ENCODE measurements at regions not wholly inside any gene's neighbourhood (a gene's known extent, or its start where the extent isn't known, plus 50 kb on each side); places are given as distances from the start of the nearest gene placed in this dataset.

DNA sequence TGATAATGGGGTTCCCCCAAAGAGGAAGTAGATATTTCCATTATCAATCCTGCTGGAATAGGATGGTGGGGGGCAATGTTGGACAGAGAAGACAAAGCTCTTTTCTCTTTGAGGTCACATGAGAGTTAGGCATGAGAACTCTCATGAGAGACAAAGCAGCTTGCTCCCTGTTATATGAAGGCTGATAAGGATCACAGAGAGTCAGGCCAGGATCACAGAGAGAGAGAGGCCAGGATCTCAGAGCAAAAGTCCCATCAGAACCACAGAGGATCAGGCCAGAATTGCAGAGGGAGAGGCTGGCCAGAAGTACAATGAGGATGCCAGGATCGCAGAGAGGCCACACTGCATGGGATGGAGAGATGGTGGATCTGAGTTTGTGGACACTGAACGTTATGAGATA lies 457.1 kb downstream of the LPIN1 start:
- no peak for DNase-seq (ENCODE audit: low read depth, low spot score)

DNA sequence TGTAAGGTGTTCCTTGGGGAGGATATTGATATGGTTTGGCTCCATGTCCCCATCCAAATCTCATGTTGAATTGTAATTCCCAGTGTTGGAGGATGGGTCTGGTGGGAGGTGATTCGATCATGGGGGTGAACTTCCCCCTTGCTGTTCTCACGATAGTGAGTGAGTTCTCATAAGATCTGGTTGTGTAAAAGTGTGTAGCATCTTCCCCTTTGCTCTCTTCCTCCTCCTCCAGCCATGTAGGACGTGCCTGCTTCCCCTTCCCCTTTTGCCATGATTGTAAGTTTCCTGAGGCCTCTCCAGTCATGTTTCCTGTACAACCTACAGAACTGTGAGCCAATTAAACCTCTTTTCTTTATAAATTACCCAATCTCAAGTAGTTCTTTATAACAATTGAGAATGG lies 458.7 kb downstream of the LPIN1 start:
- no peak for DNase-seq (ENCODE audit: low read depth, low spot score)

DNA sequence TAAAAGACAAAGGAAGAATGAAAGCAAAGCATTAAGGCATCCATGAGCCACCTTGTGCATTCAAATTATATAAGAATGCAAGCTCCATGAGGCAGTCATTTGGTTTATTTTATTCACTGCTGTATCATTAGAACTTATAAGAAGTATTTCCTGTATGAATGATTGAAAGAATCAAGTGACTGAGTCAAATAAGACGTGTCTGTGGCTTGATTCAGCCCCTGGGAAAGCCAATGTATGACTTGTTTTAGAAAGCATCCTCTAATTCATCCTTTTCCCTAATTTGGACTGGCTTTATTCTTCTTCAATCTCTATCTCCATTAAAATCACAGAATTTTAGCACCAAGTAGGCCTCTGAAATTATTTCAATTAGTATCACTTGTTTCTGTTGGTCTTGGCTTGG lies 461.1 kb downstream of the LPIN1 start:
- DNase-seq (ENCODE audit: low read depth, low spot score), result no peak

DNA sequence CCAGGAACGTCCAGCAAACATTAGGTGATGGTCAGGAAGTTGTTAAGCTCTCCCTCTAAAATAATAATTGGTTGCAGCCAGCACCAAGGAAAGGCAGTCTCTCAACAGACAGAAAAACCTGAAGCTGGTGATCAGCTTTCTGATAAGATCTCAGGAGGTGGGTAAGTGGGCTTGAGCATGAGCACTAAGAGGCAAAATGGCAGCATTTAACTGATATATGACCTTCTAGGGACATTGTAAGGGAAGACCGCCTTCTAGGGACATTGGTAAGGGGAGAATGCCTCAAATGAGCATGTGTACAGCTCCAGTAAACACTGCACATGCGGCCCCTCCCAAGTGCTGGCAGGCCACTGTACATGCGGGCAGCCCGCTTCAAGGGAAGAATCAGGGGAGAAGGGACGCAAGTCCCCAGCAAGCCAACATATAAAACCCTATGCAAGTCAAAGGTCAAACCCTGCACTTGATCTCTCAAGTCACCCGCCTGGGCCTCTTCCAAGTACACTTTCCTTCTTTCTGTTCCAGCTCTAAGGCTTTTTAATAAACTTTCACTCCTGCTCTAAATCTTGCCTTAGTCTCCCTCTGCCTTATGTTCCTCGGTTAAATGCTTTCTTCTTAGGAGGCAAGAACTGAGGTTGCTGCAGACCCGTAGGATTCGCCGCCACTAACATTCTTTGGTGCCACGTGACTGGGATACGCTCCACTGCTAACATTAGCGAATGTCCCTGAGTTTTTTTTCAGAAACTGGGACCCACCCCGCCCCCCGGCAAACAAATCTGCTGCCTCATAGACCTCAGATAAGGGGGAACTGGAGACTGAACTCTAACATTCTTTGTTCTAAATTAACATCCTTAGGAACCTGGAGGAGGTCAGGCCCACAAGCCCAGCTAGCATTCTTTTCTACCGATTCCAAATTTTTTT lies 463.8 kb downstream of the LPIN1 start:
- DNase-seq (ENCODE audit: low read depth, low spot score), result no peak

DNA sequence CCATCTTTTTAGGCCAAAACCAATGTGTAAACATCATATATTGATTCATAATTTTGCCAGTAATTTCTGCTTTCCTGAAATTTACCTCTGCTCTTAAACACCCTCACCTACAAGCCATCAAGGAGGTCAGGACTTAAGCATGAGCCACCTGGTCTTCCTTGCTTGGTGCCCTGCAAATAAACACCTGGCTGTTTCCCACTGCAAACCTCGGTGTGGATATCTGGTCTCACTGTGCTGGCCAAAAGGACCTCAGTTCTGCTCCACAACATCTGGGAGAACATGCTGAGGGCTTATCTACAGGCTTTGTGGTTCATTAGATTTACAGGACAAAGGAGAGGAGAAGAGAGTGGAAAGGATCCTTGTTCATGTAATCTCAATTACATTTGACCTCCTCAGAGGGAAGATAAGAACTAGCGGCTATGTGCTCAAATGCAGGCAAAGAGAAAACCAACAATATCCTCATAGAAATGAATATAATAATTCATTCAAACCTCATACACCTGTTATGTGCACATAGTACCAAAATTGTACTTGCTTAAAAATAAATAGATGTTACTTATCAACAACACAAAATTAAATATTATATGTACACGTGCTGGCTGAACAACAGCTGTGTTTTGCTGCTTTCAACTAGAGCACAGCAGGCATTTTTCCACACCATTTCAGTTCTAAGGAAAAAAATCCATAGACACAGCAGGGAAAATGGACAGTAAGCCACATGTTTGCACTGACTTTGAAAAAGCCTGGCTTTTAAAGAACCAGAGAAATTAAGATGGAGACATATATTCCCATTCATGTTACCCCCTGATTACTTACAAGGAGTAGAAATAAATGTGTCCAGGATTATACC lies 465.1 kb downstream of the LPIN1 start:
- DNase-seq (ENCODE audit: low read depth, low spot score), result no peak

DNA sequence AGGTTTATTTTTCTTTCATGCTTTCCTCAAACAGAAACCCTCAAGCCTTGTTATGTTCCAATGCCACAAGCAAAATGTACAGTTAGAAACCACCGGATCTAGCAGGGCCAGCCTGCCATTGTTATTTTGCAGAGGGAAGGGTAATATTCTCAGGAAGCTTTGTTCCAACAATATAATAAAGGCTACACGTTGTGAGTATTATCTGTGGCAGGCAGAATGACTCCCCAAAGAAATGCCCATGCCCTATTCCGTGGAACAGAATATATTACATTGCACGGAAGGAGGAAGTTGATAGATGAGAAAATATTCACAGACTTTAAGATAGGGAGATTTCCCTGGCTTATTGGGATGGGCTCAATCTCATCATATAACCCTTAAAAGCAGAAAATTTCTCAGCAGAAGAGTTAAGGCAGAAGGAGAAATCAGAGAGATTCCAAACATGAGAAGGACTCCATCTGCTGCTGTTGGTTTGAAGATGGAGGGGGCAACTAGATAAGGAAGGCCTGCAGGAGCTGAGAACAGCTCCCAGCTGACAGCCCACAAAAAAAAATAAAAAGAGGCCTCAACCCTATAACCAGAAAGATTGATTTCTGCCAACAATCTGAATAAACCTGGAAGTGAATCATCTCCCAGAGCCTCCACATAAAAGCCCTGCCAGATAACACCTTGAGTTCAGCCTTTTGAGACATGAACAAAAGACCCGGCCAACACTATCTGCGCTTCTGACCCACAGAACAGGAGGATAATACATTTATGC lies 466.6 kb downstream of the LPIN1 start:
- DNase-seq (ENCODE audit: low read depth, low spot score), result no peak

DNA sequence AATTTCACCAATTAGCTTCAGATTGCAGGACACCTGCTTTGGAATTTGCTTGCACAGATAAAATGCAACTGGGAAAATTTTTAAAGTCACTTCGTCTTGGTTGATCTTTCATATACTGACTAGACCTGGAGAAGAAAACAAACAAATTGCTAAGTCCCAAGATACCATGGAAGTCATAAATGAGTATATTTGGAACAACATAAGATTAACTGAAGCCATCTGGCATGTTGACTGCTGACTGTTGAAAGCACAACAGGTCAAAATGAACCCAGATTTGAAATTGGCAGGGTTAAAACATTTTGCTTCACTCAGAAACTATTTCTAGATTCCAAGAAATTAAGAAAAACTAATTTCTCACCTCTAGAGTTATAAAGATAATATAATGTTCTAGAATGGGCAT lies 470.7 kb downstream of the LPIN1 start:
- DNase-seq (ENCODE audit: low read depth, low spot score), result no peak

DNA sequence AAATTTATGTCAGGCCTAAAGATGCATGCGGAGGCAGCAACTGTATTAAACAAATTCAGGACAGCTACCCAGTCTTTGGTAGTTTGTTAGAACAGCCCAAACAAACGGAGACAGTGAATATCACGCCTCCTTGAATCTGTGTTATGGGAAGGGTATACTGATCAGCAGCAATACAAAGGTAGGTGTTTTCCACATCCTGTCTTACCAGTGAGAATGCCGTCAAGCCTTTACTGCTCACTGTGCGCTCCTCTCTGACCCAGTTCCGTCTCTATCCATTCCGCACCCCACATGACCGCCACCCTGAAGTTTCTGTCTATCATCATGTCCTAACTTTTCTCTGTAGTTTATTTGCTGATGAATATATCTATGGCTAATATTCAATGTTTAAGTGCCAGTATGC lies 473.3 kb downstream of the LPIN1 start:
- no peak for DNase-seq (ENCODE audit: low read depth, low spot score)

DNA sequence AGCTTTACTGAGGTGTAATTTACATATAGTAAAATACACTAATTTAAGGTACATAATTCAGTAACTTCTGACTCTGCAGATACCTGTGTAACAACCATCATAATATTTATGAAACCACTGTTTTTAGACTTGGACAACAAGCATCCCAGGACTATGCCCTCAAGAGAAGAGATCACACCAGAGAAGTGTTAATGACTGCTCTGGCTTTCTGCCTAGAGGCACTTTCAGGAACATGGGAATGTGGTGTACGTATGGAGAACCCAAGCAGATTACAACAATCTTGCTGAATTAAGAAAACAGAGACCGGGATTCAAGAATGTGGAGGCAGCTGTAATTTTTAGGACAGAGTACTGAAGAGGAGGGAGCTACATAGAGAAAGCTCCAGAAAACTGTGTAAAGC lies 475.2 kb downstream of the LPIN1 start:
- DNase-seq (ENCODE audit: low read depth, low spot score), result no peak

DNA sequence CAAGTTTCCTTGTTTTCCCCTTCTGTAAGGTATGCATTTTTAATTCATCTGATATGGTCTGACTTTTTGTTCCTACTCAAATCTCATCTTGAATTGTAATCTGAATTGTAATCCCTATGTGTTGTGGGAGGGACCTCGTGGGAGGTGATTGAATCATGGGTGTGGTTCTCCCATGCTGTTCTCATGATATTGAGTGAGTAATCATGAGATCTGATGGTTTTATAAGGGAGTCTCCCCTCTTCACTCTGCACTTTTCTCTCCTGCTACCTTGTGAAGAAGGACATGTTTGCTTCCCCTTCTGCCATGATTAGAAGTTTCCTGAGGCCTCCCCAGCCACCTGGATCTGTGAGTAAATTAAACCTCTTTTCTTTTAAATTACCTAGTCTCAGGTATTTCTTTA lies 476.1 kb downstream of the LPIN1 start:
- DNase-seq (ENCODE audit: low read depth, low spot score), result no peak

DNA sequence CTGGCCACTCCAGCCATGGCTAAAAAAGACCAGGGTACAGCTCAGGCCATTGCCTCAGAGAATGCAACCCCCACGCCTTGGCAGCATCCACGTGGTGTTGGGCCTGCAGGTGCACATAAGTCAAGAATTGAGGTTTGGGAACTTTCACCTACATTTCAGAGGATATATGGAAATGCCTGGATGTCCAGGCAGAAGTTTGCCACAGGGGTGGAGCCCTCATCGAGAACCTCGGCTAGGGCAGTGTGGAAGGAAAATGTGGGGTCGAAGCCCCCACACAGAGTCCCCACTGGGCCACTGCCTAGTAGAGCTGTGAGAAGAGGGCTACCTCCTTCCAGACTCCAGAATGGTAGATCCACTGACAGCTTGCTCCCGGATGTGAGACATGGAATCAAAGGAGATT lies 477.3 kb downstream of the LPIN1 start:
- DNase-seq (ENCODE audit: low read depth, low spot score), result no peak

DNA sequence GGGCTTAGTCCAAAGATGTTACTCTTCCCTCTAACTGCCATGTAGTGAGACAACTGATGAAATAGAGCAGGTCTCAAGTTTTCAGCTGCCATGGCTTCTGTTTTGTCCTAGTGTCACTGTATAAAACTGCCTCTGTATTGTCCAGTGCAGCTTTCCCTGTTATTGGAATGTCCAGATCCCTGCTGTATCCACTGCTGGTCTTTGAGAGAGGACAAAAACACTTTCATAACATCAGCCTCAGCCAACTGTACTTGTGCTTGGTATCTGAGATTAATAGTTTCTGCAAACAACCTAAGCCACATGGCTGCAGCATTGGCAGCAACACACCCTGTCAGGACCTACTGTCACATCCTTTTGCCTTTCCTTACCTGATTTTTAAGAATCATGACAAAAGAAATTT lies 480.2 kb downstream of the LPIN1 start:
- DNase-seq (ENCODE audit: low read depth, low spot score), result no peak

DNA sequence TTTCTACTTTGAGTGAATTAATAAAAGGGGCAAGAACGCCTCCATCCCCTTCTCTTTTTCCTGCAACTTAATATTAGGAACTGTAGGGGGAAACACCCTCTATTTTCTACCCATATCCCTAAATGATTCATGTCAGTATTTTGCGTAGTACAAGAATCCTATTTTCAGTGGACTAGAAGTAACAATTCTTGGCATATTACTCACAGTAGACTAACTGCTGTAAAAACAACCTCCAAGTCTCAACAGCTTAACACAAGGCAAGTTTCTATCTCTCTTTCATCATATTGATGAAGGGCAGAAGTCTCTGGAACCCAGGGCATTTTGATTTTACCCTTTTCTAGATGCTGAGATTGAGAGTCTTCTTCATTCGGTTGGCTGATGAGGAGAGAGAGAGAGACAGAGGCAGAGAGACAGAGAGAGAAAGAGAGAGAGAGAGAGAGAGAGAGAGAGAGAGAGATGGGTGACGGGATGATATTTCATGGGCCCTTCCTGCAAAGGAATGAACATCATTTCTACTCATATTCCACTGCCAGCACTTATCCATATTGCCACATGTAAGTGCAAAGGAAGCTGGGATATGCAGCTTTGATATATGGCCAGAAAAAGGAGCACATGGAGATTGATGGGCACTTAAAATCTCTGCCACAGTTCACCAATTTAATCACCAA lies 481.6 kb downstream of the LPIN1 start:
- no peak for DNase-seq (ENCODE audit: low read depth, low spot score)

DNA sequence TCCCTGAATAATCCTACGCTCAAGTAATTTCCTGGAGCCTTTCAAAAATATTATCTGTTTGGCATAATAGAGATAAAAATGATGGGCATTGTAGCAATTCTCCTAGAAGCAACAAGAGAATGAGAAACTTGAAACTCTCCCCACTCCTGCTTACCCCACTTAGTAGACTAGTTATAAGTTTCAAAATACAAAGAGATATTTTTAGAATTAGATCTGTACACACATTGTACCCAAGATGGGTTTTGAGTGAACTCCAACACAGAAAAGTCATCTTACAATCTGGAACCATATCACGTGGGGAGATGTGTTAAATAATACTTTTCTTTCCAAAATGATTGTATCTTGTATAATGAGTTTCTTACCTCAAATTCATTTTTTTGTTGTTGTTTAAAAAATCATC lies 484.9 kb downstream of the LPIN1 start:
- DNase-seq (ENCODE audit: low read depth, low spot score), result no peak

DNA sequence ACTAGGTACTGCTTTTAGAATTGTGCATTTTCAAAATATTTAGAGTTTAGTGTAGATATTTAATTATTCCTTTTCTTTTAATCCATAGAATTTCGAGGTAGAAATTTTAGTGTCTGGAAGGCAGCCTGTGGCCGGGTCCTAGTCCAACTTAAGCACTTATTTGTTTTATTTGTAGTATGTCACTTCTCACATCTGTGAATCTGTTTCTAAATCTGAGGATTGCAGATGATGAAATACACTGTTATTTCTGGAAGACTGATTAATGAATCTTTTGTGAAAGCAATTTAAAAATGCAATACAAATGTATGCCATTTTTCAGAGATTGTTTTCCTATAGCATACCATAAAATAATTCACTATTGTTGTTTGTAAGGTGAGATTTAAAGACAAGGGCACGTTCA lies 483.9 kb upstream of the TRIB2 start:
- no peak for DNase-seq (ENCODE audit: low read depth, low spot score)

DNA sequence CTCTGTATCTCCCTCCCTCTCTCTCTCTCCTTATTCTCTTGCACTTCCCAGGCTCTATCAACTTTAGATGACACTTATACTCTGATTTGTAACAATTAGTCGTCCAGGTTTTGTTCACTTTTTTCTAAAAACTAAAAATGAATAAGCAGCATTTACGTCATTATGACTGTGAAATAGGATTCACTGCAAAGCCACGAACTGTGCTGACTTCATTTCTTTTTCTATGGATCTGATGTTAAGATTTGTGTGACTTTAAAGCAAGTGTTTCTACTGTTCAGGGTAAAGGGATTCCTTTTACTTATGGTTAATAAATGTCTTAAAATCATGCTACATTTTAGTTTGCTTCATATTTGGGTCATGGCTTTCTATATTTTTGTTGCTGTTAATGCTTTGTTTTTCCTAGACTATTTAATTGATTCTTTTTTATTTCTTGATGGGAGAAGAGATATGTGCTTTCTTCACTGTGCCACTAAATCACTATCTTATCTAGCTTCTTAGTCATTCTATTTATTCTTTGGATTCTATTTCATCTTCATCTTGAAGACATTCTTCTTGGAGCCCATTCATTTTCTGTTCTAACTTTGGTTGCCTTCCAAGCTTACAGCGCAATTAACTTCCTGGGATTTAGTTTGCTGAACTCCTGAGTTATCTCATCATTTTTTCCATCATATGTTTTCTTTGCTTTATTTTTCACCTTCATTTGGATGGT lies 480.4 kb upstream of the TRIB2 start:
- no peak for DNase-seq (ENCODE audit: low read depth, low spot score)

DNA sequence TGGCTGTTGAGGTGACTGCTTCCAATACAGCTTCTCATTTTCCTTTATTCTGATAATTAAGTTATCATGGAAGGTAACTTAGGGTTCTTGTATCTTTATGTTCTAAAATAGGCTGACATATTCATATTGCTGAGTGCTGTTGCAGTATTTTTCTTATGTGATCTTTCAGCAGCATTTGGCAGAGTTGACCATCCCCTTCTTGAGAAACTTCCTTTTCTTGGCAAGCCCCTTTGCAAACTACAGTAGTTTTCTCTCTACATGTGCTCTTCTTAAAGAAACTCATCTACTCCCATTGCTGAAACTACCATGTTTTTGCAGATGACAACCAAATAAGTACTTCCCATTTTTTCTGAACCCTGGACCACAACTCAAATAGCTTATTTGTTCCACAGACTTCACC lies 476.5 kb upstream of the TRIB2 start:
- DNase-seq (ENCODE audit: low read depth, low spot score), result no peak

DNA sequence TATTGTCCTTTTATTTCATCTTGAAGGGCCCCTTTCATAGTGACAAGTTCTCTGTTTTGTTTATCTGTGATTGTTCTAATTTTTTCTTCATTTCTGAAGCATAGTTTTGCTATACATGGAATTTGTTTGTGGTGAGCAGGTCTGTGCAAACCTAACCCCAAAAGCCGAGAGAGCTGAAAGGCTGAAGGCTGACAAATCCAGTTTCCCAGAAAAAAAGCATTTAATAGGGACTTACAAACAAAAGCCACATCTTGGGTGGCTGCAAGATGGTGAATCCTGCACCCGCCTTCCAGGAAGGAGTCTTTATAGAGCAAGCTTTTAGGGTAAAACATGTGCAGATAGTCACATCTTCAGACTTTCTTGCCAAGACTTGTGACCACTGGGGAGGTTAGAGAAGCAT lies 473.4 kb upstream of the TRIB2 start:
- no peak for DNase-seq (ENCODE audit: low read depth, low spot score)

DNA sequence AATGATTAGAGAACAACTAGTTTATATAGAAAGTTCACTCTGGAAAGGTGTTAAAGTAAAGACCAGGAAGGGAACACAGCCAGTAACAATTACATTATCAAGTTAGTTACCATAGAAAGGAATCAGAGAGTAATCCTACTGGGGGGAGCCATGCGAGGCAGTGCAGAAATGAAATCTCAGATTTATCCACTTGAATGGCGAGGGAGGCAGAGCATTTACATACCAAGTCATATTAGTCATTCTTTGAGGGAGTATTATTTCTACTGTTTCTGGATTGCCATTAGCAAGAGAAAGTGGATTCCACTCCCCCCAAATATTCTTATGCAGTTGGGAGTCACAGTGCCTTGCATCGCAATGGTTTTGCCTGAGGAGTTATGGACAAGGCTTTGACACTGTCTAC lies 472.7 kb upstream of the TRIB2 start:
- DNase-seq (ENCODE audit: low read depth, low spot score), result no peak

DNA sequence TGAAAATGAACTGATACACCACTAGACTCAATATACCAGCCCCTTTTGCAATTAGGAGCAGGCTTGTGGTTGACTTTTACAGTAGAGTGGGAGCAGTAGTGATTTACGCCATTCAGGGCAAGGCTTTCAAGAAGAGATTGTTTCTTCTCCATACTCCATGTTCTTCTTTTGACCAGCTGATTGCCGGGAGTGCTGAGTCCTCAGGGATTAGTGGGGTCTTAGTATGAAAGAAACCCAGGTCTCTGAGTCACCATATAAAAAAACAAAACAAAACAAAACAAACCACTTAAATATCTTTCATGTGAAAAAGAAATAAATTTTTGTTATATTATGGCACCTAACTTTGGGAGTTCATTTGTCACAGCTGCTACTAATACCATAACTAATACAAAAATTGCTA lies 465.6 kb upstream of the TRIB2 start:
- no peak for DNase-seq (ENCODE audit: low read depth, low spot score)

DNA sequence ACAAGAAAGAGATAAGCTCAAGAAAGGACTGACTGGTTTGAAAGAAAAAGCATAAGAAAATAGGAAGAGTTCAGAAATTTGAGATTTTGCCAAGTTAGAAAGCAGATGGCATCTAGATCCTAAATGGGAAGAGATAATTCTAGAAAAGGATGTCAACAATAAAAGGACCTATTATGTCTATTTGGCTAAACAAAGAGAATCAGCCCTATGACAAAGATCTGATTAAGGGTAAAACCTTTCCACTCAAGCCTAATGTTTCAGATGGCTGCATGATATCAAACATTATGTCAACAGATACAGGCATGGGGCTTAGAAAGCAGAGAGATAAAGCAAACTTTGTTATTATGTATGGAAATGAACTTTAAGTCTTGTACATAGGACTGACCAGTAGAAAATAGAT lies 465.0 kb upstream of the TRIB2 start:
- DNase-seq (ENCODE audit: low read depth, low spot score), result no peak
